Renal cortical epithelial cell (primary cell): ENCODE measurements at regions not wholly inside any gene's neighbourhood (a gene's known extent, or its start where the extent isn't known, plus 50 kb on each side); places are given as distances from the start of the nearest gene placed in this dataset.

ENCODE experiments used
- DNase-seq: peaks from one replicate; pipeline ENCODE4 v3.0.0-alpha.2; 2011; ENCODE audit warnings: low read depth

- no peak for DNase-seq
These were observed 431.2 kb upstream of the THBS1 start for GRCh38 chr15:39149636-39150150.

GRCh38 chr15:39151545-39151944 lies 429.3 kb upstream of the THBS1 start:
- no peak for DNase-seq

- no peak for DNase-seq
These were observed 427.7 kb upstream of the THBS1 start for GRCh38 chr15:39153058-39153714.

GRCh38 chr15:39153716-39154115 lies 427.2 kb upstream of the THBS1 start:
- DNase-seq, result no peak

- peak; percentile 19 for DNase-seq
These were observed 426.6 kb upstream of the THBS1 start for GRCh38 chr15:39154227-39154638.

- DNase-seq, result no peak
These were observed 426.1 kb upstream of the THBS1 start for GRCh38 chr15:39154776-39155175.

GRCh38 chr15:39156166-39156565 lies 424.7 kb upstream of the THBS1 start:
- no peak for DNase-seq

DNA sequence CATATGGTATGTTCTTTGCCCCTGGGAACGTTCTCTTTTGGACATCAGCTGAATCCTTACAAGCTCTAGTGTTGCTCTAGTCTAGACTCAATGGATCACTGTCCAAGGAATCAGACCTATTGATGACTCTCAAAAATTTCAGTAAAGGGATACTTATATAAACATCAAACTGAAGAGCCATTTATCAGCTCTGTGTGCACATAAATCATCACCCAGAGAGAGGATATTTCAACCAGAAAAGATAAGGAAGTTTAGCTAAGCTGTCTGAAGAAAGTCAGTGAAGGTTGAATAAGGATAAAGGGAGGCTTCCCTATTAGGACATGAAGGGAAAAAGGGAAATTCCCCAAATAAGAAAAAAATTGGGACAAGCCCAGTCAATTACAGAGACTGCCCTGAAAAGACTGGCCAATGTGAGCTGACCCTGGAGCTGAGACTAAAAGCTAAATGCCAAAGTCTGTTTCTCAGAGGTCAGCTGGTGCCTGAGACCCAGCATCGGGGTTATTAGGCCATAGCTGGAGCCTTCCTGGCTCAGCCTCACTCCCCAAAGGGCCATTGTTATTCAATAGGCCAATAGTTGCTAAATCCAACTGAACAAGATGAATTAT lies 424.1 kb upstream of the THBS1 start:
- no peak for DNase-seq

GRCh38 chr15:39157882-39158281 lies 423.0 kb upstream of the THBS1 start:
- no peak for DNase-seq

- DNase-seq, result no peak
These were observed 421.0 kb upstream of the THBS1 start for GRCh38 chr15:39159833-39160232.

DNA sequence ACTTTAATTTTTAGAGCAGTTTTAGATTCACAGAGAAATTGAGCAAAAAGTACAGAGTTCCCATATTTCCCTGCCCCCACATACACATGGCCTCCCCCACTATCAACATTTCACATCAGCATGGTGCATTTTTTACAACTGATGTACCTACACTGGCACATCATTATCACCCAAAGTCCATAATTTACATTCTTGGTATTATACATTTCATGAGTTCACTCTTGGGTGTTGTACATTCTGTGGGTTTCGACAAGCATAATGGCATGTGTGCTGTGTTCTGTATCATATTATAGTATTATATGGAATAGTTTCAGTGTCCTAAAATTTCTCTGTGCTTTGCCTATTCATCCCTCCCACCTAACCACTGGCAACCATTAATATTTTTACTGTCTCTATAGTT lies 419.8 kb upstream of the THBS1 start:
- DNase-seq, result no peak

DNA sequence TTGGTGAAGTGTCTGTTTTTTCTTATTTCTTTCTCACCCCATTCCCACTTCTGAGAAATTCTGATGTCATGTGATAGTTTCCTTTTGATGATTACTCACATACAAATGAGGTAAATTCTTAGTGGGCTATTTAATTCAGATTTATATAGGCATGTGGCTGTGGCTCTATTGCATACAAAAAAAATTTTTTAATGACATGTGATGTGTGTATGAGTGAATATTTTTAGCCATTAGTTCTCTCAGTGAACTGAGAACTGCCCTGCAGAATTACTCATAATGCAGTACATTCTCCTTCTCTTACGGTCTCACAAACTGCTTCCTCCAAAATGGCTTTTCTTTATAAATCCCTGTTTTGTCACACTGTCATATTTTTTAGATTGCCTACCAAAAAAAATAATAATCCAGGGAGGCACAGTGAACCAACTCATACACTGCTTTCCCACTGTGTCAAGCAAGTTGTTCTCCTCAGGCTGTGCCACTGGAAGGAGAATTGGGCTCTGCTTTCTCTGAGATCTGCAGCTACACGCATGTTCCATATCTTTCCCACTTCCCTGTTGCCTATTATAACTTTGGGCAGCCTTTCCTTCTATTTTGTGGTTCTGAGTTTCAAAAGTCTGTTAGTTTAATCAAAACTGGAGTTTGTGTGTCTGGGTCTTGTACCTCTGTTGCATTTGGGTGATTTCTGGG lies 415.7 kb upstream of the THBS1 start:
- DNase-seq, result no peak

DNA sequence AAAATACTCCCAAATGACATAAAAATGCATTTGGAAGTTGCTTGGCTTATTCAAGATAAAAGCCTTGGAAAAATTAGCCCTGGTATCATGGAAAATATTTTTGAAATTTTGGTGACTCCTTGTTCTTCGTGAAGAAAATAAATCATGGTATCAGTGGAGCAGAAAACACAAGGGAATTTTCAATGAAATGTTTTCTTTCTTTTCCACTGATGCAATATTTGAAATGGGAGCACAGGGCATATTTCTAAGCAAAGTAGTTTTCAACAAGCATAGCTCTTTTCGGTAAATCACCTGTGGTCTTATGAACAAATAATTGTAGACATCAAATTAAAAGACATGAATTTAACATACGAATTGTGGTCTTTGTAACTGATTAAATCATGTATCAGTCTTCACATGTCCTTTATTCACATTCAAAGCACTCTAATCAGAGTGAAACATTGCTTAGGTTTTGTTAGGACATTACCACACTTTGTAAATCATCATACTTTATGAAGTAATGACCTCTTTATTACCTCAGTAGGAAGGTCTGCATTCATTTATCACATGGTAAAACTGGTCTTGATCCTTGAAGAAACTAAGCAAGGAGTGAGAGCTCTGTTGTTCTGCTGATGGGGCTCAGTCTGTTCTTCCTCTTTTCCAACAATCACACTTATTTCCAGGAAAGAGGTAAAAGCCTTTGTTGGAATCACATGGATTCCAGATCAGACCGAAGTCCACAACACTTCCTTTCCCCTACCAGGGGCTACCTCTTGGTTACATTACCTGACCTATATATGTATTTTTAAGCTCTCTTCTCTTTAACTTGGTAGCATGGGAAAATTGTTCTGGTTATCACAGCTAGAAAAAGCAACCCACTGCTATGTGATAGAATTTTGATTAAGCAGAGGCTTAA lies 413.5 kb upstream of the THBS1 start:
- DNase-seq, result peak; percentile 22

DNA sequence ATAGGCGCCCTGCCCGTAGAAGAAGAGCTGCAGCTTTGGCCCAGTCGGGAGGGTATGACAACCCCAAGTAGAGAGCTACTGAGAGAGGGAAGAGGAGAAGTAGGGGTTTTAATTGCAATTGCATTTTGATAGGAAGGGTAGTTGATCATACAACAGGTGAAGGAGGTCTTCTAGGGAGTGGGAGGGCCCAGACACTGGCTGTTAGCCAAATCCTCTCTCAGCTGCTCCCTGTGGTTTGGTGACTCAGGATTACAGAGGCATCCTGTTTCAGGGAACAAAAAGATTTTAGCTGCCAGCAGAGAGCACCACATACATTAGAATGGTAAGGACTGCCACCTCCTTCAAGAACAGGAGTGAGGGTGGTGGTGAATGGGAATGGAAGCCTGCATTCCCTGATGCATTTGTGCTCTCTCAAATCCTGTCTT lies 408.9 kb upstream of the THBS1 start:
- DNase-seq, result peak; percentile 98

- peak; percentile 79 for DNase-seq
These were observed 408.2 kb upstream of the THBS1 start for GRCh38 chr15:39172380-39173281.

DNA sequence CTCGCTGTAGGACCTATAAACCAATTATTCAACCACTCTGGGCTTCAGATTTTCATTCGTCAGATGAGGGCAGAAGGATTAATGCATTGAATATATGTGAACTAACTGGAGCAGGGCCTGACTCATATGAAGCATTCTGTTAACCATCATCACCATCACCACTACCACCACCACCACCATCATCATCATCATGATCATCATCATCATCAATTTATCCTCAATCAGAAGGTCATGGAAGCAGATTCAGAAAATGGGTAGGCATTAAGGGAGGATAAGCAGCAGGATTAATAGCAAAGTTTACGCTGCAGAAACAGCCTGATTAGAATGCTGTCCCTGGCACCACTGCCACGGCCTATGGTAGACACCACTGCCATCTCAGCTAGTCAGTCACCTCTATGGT lies 407.5 kb upstream of the THBS1 start:
- no peak for DNase-seq

DNA sequence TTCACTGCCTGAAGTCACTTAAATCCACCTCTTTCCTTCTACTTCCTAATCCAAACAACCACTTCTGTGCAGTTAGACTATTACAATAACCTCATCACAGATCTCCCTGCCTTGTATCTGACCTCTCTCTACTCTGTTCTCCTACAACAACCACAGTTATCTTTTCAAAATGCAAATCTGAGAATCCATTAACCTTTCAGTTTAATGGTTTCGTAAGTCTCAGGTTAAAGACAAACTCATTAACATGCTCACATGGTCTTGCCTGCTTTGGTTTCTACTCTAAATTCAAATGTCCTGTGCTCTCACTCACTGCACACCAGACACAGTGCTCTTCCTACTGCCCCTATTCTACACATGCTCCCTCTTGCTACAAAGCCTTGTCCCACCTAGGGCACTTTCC lies 406.5 kb upstream of the THBS1 start:
- peak; percentile 79 for DNase-seq

DNA sequence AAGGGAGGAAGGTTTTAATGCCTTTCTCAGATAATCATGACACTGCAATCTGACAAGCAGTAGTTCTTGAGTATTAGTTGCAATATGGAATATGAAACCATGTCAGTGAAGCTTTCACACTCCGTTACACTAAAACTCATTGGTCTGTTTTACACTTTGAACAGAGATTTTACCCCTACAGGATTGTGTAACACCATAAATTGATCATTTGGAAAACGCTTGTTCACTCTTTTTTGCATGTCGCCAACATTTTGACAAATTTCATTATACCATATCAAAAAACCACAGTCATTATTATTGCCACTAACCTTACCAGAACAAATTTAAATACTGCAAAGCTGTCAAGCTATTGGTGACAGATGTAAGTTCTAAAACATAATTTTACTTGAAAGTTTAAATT lies 404.8 kb upstream of the THBS1 start:
- no peak for DNase-seq

DNA sequence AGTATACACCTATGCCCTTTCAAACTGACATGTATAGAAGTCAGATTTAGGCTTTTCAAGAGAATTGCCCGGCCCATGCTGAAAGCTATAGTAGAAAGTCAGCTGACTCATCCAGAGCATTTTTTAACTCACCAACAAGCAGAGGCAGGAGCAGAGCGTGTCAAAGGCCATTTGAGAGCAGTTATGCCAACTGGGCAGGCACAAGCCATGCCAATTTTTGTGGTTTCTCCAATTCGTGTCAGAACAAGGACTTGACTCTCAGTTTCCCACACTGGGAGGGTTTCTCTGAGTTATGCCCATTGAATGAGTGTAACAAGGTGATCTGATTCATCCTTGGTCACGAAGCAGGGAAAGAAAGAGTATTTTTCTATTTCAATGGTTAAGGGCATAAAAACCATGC lies 403.3 kb upstream of the THBS1 start:
- DNase-seq, result peak; percentile 93

DNA sequence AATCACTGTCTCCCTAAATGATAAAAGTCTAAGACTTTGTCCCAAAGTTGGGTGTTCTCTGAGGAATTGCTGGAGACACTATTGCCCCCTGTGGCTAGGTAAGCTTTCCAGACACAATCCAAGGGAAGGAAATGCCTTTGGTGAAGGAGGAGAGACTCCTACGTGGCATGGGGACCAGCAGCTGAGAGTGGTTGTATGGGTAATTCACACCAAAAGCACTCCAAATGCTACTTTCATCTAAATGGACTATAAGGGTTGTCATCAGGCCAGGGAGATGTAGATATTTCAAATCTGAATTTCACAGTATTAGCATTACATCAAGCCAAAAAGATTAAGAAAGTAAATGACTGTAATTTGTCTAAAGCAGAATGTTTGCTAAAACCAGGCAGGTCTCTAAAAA lies 400.8 kb upstream of the THBS1 start:
- no peak for DNase-seq

DNA sequence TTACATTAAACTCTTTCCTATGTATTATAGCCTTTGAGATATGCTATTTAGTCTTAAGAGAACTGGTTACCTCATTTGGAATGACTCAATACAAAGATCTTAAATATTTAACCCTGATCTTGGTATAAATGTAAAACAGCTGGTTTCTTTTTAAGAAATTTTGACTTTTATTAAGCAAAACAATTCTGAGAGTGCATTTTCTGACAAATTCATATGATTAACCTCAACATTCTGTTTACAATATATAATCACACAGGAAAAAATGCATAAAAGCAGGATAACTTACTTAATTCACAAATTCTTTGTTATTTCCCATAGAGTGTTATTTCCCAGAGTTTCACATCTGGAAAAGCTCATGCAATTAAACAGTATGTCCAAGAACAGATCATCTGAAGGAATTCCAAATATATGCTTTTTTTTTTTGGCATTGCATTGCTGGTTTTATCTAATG lies 400.4 kb upstream of the THBS1 start:
- no peak for DNase-seq
